ENCODE measurements at regions not wholly inside any gene's neighbourhood (a gene's known extent, or its start where the extent isn't known, plus 50 kb on each side); places are given as distances from the start of the nearest gene placed in this dataset.

DNA sequence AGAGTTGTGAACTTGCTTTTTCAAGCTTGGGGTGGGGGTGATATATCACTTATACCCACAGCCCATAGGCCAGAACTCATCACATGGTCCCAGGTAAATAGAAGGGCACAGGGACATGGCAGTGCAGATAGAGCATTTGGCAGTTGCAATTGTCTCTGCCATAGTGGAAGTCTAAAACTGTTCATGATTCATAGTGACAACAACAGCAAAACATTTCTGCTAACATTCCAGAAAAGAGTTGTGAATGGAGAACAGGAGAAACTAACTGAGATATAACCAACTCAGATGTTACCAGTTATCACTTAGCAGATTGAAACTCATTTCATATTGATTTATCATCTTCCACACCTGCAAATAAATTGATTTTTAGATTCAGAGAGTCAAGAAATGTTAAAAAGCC, 278.6 kb upstream of the KYNU start:
- ChIA-PET CTCF (no interaction called here), POLR2A (no interaction called here)
- DNase-seq, result no peak
- Mint-ChIP-seq H3K27me3 (no peaks in the 10 kb centered on the region), H3K9me3 (no peaks in the 10 kb centered on the region), H3K4me3 (no peak overlapping the region), H3K4me1 (ENCODE audit: low read depth) (no peaks in the 10 kb centered on the region), H3K36me3 (no peaks in the 10 kb centered on the region), H3K27ac (no peak overlapping the region)
- intact Hi-C loops (cut with micrococcal nuclease), result no loop called here

DNA sequence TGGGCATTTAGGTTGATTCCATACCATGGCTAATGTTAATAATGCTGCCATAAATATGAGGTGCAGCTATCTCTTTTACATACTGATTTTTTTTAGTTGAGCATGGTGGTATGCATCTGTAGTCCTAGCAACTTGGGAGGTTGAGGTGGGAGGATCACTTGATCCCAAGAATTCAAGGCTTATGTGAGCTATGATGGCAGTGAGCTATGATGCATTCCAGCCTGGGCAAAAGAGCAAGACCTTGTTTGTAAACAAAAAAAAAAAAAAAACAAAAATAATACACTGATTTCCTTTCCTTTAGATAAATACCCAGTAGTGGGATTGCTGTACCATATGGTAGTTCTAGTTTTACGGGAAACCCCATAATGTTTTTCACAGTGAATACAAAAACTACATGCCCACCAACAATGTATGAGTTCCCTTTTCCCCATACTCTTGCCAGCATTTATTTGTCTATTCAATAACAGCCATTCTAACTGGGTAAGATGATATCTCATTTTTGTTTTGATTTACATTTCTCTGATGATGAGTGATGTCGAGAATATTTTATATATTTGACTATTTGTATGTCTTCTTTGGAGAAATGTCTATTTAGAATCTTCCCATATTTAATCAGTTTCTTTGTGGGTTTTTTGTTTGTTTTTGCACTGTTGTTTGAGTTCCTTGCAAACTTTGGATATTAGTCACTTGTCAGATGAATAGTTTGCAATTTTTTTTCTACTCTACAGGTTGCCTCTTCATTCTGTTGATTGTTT, 281.0 kb upstream of the KYNU start:
- Mint-ChIP-seq H3K27me3 (no peaks in the 10 kb centered on the region), H3K27ac (no peak overlapping the region), H3K4me3 (no peak overlapping the region), H3K9me3 (no peaks in the 10 kb centered on the region), H3K36me3 (no peaks in the 10 kb centered on the region), H3K4me1 (ENCODE audit: low read depth) (no peaks in the 10 kb centered on the region)
- intact Hi-C loops (cut with micrococcal nuclease), result no loop called here
- DNase-seq, result no peak
- ChIA-PET POLR2A (no interaction called here), CTCF (no interaction called here)

DNA sequence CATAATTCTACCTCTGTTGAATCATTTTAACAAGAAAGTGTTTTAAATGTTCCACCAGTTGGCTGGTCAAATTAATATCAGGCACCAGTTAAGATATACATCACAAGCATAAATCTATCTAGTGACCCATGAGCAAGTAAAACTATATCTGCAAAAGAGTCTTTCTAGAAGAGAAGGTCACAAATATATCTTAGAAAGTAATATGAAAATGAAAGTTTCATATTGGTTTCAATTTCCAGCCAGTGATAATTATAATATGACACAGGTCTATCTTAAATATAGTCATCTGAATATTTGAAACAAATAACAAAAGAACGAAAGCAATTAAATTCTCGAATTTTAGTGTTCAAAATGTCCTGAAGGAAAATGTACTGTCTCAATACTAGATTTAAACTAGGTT, 282.5 kb upstream of the KYNU start:
- H3K36me3 Mint-ChIP-seq, result no peaks in the 10 kb centered on the region
- H3K4me3 Mint-ChIP-seq, result no peak overlapping the region
- H3K27me3 Mint-ChIP-seq, result no peaks in the 10 kb centered on the region
- no peak for DNase-seq
- H3K27ac Mint-ChIP-seq, result no peak overlapping the region
- H3K9me3 Mint-ChIP-seq, result no peaks in the 10 kb centered on the region
- POLR2A ChIA-PET, result no interaction called here
- no peaks in the 10 kb centered on the region for H3K4me1 Mint-ChIP-seq (ENCODE audit: low read depth)
- intact Hi-C loops (cut with micrococcal nuclease), result no loop called here
- CTCF ChIA-PET, result no interaction called here

DNA sequence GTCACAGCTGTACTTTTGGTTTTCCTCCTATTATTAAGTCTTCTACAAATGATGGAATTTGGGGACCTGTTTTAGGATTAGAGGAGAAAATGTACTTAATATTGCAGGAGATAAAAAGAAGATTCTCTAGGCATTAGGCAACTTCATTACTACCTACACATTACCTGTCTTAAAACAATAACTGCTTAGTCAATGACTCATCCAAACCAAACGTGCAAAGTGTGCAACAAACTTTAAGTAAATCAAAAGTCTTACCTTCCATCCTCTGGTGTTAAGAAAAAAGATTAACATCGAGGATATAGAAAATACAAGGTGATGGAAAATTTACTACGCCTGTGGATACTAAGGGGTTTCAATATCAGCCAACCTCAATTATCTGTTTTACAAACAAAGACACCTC, 285.3 kb upstream of the KYNU start:
- Mint-ChIP-seq H3K27ac (no peak overlapping the region), H3K4me1 (ENCODE audit: low read depth) (no peaks in the 10 kb centered on the region), H3K27me3 (no peaks in the 10 kb centered on the region), H3K4me3 (no peak overlapping the region), H3K9me3 (no peaks in the 10 kb centered on the region), H3K36me3 (no peaks in the 10 kb centered on the region)
- POLR2A ChIA-PET, result no interaction called here
- no peak for DNase-seq
- CTCF ChIA-PET, result no interaction called here
- intact Hi-C loops (cut with micrococcal nuclease), result no loop called here

DNA sequence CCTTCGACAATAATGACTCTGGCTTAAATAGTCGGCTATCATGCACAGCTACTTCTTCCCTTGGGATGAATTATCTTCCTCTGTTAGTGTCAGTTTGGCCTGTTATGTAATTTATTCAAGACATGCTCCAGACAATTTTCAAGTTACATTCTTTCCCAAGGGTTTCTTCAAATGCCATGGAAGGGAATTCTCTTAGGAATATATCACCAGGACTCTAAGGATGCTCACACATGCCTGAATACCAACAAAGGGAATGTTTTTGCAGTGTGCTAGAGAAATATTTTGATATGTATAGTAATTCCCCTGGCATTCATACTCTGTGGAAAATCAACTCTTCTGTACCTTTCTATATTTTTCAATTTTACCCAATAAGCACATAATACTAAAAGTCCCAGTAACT, 286.0 kb upstream of the KYNU start:
- H3K4me3 Mint-ChIP-seq, result no peak overlapping the region
- H3K27me3 Mint-ChIP-seq, result no peaks in the 10 kb centered on the region

DNA sequence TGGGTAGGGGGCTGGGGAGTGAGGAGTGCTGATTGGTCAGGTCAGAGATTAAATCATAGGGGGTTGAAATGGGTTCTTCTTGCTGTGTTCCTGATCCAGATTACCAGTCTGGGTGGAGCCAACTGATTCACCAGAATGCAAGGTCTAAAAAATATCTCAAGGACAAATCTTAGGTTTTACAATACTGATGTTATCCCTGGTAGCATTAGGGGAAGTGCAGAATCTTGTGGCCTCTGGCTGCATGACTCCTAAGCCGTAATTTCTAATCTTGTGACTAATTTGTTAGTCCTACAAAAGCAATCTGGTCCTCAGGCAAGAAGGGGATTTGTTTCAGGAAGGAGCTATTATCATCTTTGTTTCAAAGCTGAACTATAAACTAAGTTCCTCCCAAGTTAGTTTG, 289.2 kb upstream of the KYNU start:
- H3K4me3 Mint-ChIP-seq, result no peak overlapping the region
- no peaks in the 10 kb centered on the region for H3K4me1 Mint-ChIP-seq (ENCODE audit: low read depth)
- H3K27ac Mint-ChIP-seq, result no peak overlapping the region
- no peaks in the 10 kb centered on the region for H3K36me3 Mint-ChIP-seq
- H3K27me3 Mint-ChIP-seq, result no peaks in the 10 kb centered on the region
- ChIA-PET CTCF (no interaction called here), POLR2A (no interaction called here)
- intact Hi-C loops (cut with micrococcal nuclease), result no loop called here
- DNase-seq, result no peak
- H3K9me3 Mint-ChIP-seq, result peaks cover 2% of the 10 kb centered on the region

More for the DNA sequence above, 286.0 kb upstream of the KYNU start:
- ChIA-PET POLR2A (no interaction called here), CTCF (no interaction called here)
- DNase-seq, result no peak
- intact Hi-C loops (cut with micrococcal nuclease), result no loop called here
- no peaks in the 10 kb centered on the region for H3K9me3 Mint-ChIP-seq
- no peaks in the 10 kb centered on the region for H3K36me3 Mint-ChIP-seq
- H3K4me1 Mint-ChIP-seq (ENCODE audit: low read depth), result no peaks in the 10 kb centered on the region
- H3K27ac Mint-ChIP-seq, result no peak overlapping the region

DNA sequence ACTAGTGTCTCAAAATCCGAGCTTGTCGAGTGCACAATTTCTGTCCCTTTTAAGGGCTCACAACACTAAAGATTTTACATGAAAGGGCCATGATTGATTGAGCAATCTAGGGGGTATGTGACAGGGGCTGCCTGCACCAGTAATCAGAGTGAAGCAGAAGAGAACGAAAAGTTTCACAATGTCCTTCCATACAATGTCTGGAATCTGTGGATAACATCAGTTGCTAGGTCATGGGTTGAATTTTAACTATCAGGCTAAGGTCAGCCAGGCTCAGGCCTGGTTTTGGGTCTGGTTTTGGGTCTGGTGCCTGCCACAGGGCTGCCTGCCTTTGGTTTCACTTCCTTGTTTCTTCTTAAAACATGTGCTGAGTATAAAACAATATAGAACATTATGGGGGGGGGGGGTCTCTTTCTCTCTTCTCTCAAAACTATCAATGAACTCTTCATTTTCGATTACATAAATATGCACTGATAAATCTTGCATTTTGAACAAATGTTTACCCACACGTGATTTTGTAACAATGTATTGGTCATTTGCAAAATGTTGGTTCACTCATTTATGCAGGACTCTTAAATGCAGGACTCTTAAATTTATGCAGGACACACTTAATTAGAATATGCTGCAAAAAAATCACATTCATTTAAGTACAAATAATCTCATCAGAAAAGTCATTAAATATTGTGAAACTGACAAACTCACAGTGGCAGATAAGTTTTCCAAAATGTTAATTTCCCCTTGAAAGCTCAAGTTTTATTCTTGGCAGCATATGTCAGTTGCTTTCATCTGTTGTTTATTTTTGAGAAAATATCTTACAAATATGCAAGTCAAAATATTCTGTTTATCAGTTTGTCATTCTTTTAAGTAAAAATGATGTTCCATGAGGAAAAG, 290.5 kb upstream of the KYNU start:
- Mint-ChIP-seq H3K27ac (no peak overlapping the region), H3K36me3 (no peaks in the 10 kb centered on the region), H3K4me1 (ENCODE audit: low read depth) (no peaks in the 10 kb centered on the region), H3K27me3 (no peaks in the 10 kb centered on the region), H3K9me3 (peaks cover 5% of the 10 kb centered on the region), H3K4me3 (no peak overlapping the region)
- ChIA-PET POLR2A (no interaction called here), CTCF (no interaction called here)
- intact Hi-C loops (cut with micrococcal nuclease), result no loop called here
- no peak for DNase-seq

DNA sequence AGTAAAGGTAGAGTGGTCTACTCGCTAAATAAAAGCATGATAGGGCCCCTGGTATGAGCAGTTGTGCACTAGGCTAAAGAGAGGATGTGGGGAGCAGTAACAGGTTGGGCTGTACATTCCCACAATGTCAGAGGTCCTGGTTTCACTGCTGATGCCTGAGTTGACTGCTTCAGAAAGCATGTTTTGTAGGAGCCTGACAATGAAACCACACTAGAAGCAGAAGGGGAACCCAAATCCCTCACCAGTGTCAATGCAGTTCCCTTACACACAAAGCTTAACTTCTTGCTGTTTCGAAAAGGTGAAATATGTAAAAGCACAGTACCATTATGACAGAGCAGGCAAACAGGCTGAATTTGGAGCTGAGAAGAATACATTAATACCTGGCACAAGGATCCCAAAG, 291.7 kb upstream of the KYNU start:
- no peak for DNase-seq
- ChIA-PET CTCF (no interaction called here), POLR2A (no interaction called here)
- Mint-ChIP-seq H3K27me3 (no peaks in the 10 kb centered on the region), H3K4me3 (no peak overlapping the region), H3K4me1 (ENCODE audit: low read depth) (no peaks in the 10 kb centered on the region), H3K36me3 (no peaks in the 10 kb centered on the region), H3K9me3 (peaks cover 9% of the 10 kb centered on the region), H3K27ac (no peak overlapping the region)
- intact Hi-C loops (cut with micrococcal nuclease), result no loop called here

DNA sequence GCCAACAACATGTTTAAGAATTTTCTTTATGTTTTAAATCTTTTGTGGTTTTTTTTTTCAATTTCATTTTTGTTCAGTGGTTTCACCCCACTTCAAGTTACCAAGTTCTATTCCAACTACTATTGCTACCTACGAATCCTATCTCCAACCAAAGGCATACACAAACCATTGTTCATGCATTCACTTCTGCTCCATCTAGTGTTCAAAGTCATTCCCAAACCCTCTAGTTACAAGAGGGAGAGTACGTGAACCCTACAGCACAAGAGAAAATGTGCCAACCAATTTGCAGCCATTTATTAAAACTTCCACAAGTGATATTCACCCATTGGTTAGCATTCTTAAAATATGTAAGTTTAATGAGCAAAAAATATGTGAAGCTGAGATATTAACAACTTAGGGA, 295.1 kb upstream of the KYNU start:
- Mint-ChIP-seq H3K27ac (no peak overlapping the region), H3K4me1 (ENCODE audit: low read depth) (no peaks in the 10 kb centered on the region), H3K27me3 (no peaks in the 10 kb centered on the region), H3K36me3 (no peaks in the 10 kb centered on the region), H3K9me3 (peaks cover 10% of the 10 kb centered on the region), H3K4me3 (no peak overlapping the region)
- ChIA-PET POLR2A (no interaction called here), CTCF (no interaction called here)
- intact Hi-C loops (cut with micrococcal nuclease), result no loop called here
- DNase-seq, result no peak

DNA sequence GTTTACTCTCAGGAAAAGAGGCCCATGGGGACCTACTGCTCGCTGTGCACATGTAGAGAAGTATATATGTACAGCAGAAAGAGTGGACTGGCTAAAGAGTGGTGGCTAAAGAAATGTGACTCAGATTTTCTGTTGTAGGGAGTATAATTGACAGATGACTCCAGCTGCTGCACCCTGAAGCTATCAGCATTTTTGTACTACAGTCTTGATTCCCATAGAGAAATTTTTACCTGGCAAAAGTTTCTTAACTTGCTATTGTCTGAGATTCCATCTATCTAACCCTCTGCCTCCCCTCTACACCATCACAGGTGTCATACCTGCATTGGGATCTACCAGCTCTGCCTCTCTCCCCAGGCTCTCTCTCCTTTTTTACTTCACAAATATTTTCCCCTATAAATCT, 296.0 kb upstream of the KYNU start:
- DNase-seq, result no peak
- H3K9me3 Mint-ChIP-seq, result peaks cover 10% of the 10 kb centered on the region
- no peak overlapping the region for H3K27ac Mint-ChIP-seq
- ChIA-PET POLR2A (no interaction called here), CTCF (no interaction called here)
- H3K4me3 Mint-ChIP-seq, result no peak overlapping the region
- no peaks in the 10 kb centered on the region for H3K4me1 Mint-ChIP-seq (ENCODE audit: low read depth)
- no peaks in the 10 kb centered on the region for H3K27me3 Mint-ChIP-seq
- H3K36me3 Mint-ChIP-seq, result no peaks in the 10 kb centered on the region
- intact Hi-C loops (cut with micrococcal nuclease), result no loop called here

DNA sequence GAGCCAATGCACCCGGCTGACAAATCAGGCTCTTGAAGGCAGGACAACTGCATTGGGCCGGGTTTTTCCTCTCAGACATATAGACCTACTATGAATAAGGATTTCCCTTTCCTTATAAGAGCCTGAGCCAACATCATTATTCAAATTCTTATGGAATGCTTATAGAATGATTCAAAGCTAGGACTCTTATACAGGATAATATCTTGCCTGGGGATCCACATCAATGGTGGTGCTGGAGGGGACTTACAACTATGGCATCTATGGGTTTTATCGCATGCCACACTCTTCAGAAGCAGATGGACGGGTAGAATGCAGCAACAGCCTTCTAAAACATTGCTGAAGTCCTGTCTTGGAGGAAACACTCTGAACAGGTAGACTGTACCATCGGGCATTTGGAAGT, 296.8 kb upstream of the KYNU start:
- no peaks in the 10 kb centered on the region for H3K4me1 Mint-ChIP-seq (ENCODE audit: low read depth)
- CTCF ChIA-PET, result no interaction called here
- H3K27me3 Mint-ChIP-seq, result no peaks in the 10 kb centered on the region
- no peak overlapping the region for H3K27ac Mint-ChIP-seq
- H3K9me3 Mint-ChIP-seq, result peaks cover 10% of the 10 kb centered on the region
- no peak overlapping the region for H3K4me3 Mint-ChIP-seq
- intact Hi-C loops (cut with micrococcal nuclease), result no loop called here
- no peaks in the 10 kb centered on the region for H3K36me3 Mint-ChIP-seq
- DNase-seq, result no peak
- POLR2A ChIA-PET, result no interaction called here

DNA sequence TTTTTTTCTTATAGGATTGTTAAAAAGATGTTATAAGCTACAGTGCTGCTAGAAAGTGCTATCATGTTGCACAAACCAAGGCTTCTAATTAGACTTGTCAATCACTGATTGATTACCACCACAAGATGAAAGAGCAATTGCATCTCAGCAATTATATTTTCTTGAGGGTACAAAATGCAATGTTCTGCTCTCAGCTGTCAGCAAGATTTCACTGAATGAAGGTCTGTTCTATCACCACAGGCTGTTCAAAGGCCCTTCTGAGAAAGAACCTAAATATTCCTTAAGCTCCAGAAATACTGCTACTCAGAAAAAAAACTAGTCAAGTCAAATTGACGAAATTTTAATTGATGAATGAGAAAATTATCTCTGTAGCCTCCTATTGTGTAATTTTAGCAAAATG, 301.9 kb upstream of the KYNU start:
- H3K4me3 Mint-ChIP-seq, result no peak overlapping the region
- H3K4me1 Mint-ChIP-seq (ENCODE audit: low read depth), result no peaks in the 10 kb centered on the region
- intact Hi-C loops (cut with micrococcal nuclease), result no loop called here
- no peaks in the 10 kb centered on the region for H3K27me3 Mint-ChIP-seq
- H3K36me3 Mint-ChIP-seq, result no peaks in the 10 kb centered on the region
- DNase-seq, result no peak
- CTCF ChIA-PET, result no interaction called here
- H3K27ac Mint-ChIP-seq, result no peak overlapping the region
- no peaks in the 10 kb centered on the region for H3K9me3 Mint-ChIP-seq
- POLR2A ChIA-PET, result no interaction called here

DNA sequence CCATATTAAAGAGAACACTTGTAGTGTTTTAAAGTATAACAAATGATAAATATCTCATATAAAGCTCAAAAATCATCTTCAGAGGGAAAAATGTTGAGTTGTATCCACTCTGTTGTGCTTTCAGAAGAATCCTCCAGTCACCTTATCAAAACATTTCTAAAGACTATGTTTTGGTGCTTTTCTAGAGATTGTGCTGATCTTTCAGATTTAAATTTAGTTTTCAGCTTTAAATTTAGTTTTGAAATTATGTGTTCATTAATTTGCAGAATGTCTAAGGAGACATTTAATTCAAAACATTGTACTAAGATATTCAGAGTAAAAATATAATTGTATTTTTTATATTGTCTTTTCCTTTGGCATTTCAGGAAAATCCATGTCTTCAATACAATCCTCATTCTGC, 303.1 kb upstream of the KYNU start:
- no peak overlapping the region for H3K4me3 Mint-ChIP-seq
- POLR2A ChIA-PET, result no interaction called here
- peaks cover 1% of the 10 kb centered on the region for H3K9me3 Mint-ChIP-seq
- H3K27me3 Mint-ChIP-seq, result no peaks in the 10 kb centered on the region
- intact Hi-C loops (cut with micrococcal nuclease), result no loop called here
- DNase-seq, result no peak
- no peaks in the 10 kb centered on the region for H3K36me3 Mint-ChIP-seq
- CTCF ChIA-PET, result no interaction called here
- H3K27ac Mint-ChIP-seq, result no peak overlapping the region
- no peaks in the 10 kb centered on the region for H3K4me1 Mint-ChIP-seq (ENCODE audit: low read depth)
